ENCODE measurements at regions not wholly inside any gene's neighbourhood (a gene's known extent, or its start where the extent isn't known, plus 50 kb on each side); places are given as distances from the start of the nearest gene placed in this dataset.

GRCh38 chr5:74421377-74421776 lies 219.2 kb downstream of the ENC1 start:
- peak; percentile 54 for DNase-seq

GRCh38 chr5:74420947-74421346 lies 219.6 kb downstream of the ENC1 start:
- DNase-seq: no peak

GRCh38 chr5:74420220-74420619 lies 220.3 kb downstream of the ENC1 start:
- DNase-seq: no peak

- DNase-seq: no peak
Observed at GRCh38 chr5:74419468-74419867, 221.1 kb downstream of the ENC1 start.

- DNase-seq: no peak
Observed at GRCh38 chr5:74418709-74419108, 221.8 kb downstream of the ENC1 start.

GRCh38 chr5:74418261-74418660 lies 222.3 kb downstream of the ENC1 start:
- DNase-seq: no peak

- no peak for DNase-seq
Observed at GRCh38 chr5:74415695-74416102, 224.8 kb downstream of the ENC1 start.

- no peak for DNase-seq
Observed at GRCh38 chr5:74414228-74414627, 226.3 kb downstream of the ENC1 start.

GRCh38 chr5:74413403-74414048 lies 227.0 kb downstream of the ENC1 start:
- DNase-seq: no peak

GRCh38 chr5:74412066-74412465 lies 228.5 kb downstream of the ENC1 start:
- DNase-seq: no peak

- DNase-seq: no peak
Observed at GRCh38 chr5:74409712-74410111, 230.8 kb downstream of the ENC1 start.

GRCh38 chr5:74409166-74409706 lies 231.3 kb downstream of the ENC1 start:
- no peak for DNase-seq

- DNase-seq: peak; percentile 45
Observed at GRCh38 chr5:74408150-74409043, 232.1 kb downstream of the ENC1 start.

- DNase-seq: no peak
Observed at GRCh38 chr5:74407701-74408100, 232.8 kb downstream of the ENC1 start.

GRCh38 chr5:74406844-74407243 lies 233.7 kb downstream of the ENC1 start:
- DNase-seq: no peak

- no peak for DNase-seq
Observed at GRCh38 chr5:74405593-74405992, 234.9 kb downstream of the ENC1 start.

GRCh38 chr5:74404574-74405508 lies 235.7 kb downstream of the ENC1 start:
- no peak for DNase-seq

GRCh38 chr5:74403771-74404170 lies 236.8 kb downstream of the ENC1 start:
- DNase-seq: no peak

GRCh38 chr5:74402553-74402952 lies 238.0 kb downstream of the ENC1 start:
- peak; percentile 86 for DNase-seq

- DNase-seq: no peak
Observed at GRCh38 chr5:74401946-74402320, 238.6 kb downstream of the ENC1 start.

GRCh38 chr5:74401281-74401945 lies 239.1 kb downstream of the ENC1 start:
- peak; percentile 74 for DNase-seq

- no peak for DNase-seq
Observed at GRCh38 chr5:74400067-74400466, 240.5 kb downstream of the ENC1 start.

Data from inflammatory macrophage treated with lipopolysaccharide for 4 hours (primary cell).